GM21737 (cell line): ENCODE measurements at regions not wholly inside any gene's neighbourhood (a gene's known extent, or its start where the extent isn't known, plus 50 kb on each side); places are given as distances from the start of the nearest gene placed in this dataset.

Experiments used
- ATAC-seq: cut with Tn5 transposase; IDR thresholded peaks from one replicate; pipeline ENCODE4 v1.9.1; 2021; ENCODE audit warnings: mild to moderate bottlenecking, moderate library complexity; ENCODE audit not compliant: unreplicated experiment

- no peak for ATAC-seq
Measured at GRCh38 chr4:106687026-106687425, 318.4 kb upstream of the GIMD1 start.

- no peak for ATAC-seq
Measured at GRCh38 chr4:106681381-106681921, 312.9 kb upstream of the GIMD1 start.

DNA sequence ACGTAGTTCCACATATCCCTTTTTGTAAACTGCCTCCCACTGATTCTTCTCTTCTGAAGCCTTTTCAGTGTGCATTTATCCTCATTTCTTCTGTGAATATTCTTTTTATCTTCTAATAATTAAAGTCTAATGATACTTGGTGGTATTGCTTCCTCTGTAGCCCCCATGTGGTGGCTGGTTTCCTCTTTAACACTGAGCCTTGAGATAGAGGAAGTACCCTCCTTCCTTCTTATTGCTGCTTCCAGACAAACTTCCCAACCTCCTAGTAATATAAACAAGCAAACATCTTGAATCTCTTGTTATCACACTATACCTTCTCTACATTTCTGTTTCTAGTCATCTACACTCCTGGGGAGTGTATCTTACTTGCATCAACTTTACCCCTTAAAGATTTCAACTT lies 310.5 kb upstream of the GIMD1 start:
- no peak for ATAC-seq

GRCh38 chr4:106677213-106677612 lies 308.6 kb upstream of the GIMD1 start:
- ATAC-seq, result no peak

DNA sequence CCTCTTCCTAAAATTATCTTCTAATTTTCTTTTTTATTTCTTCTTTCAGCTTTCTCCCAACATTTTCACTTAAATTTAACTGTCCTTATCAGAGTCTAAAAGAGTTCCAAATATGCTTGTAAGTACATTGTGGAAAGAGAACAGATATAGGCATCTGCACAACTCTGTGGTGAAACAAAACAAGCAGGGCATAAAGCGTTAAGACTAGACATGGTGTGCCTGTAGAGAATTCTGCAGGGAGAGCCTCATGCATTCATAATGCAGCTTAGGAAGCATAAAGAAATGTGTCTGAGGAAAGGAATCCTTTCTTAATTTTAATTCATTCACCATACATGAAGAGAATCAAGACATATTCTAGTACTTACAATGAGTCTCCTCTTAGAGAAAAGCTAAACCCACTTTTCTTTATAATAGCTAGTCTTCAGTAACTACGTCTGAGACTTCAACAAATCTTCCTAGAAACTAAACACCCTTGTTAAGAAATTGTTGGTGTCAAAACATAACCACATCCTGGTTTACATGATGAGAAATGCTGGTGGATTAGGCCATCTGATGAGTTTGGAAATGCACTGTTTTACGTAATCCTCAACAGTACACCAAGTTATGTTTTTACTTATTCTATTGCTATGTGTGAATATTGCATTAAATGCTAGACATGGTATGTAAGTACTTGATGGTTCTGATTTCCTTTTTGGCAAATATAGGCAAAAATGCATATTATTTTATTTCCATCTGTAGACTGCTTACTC lies 307.8 kb upstream of the GIMD1 start:
- ATAC-seq, result no peak

GRCh38 chr4:106671716-106672115 lies 303.1 kb upstream of the GIMD1 start:
- no peak for ATAC-seq

- ATAC-seq, result no peak
Measured at GRCh38 chr4:106670976-106671375, 302.4 kb upstream of the GIMD1 start.

GRCh38 chr4:106659371-106659770 lies 290.8 kb upstream of the GIMD1 start:
- no peak for ATAC-seq

DNA sequence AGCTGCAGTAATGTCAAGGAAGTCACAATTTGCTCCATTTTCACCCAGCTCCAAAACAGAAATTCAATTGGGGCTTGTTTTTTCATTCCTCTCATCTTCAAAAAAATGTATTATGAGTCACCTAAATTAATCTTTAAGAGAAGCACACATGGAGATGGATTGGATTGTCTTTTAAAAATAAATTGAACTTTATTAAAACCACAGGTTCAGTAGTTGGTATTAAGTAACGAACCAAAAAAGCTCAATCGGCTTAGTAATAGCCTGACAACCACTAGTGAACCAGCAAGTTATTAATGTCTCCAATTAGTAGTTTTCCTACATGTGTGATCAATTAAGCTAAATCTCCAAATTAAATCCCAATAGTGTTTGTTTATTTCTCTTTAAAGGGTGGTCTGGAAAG lies 283.5 kb upstream of the GIMD1 start:
- no peak for ATAC-seq

DNA sequence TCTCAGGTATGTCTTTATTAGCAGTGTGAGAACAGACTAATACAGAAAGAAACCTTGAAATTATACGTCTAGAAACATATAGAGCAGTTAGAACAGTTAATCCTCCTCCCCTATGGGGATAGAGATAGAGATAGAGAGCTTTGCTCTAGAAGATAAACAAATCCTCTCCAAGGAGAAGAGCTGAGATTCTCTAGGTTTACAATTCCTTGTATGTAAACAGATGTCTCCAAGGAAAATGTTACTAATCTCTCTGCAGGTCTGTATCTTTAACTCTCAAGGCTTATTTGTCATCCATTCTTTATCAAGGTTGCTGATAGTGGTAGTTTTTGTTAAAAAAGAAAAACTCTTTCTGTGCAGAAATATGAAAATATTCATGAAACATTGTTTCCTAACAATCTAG lies 282.1 kb upstream of the GIMD1 start:
- ATAC-seq, result no peak

DNA sequence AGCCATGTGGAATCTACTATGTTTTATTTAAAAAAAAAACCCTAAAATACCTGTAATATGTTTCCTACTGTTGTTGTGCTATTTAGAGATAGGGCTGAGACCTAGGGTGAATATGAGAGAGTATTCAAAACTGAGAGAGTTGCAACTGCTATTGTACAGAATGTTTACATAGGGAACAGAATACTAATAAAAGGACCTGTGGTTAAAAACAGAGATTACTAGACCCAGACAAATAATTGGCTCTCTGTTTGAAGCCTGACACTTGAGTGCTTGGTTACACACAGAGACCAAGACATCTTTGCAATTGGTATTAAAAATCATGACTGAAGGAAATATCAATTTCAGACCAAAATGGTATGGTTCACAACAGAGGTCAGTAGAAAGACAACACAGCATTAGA lies 278.9 kb upstream of the GIMD1 start:
- no peak for ATAC-seq

GRCh38 chr4:106629268-106629625 lies 260.7 kb upstream of the GIMD1 start:
- no peak for ATAC-seq

GRCh38 chr4:106628586-106629267 lies 260.1 kb upstream of the GIMD1 start:
- ATAC-seq, result no peak

DNA sequence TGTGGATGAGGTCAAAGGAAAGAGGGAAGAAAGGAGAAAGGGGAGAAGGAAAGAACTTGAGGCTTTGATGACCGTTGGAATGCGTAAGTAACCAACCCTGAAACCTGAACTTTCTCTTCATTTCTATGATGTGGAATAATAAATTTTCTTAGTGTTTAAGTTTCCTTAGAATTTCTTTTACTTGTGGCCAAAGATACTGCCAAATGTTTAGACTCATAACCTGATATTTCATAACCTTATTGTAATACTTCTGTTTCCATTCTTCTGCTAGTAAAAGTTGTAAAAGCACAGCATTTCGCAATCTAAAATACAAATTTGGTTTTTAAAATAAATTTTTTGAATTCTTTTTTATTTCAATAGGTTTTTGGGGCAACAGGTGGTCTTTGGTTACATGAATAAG lies 258.5 kb upstream of the GIMD1 start:
- no peak for ATAC-seq

DNA sequence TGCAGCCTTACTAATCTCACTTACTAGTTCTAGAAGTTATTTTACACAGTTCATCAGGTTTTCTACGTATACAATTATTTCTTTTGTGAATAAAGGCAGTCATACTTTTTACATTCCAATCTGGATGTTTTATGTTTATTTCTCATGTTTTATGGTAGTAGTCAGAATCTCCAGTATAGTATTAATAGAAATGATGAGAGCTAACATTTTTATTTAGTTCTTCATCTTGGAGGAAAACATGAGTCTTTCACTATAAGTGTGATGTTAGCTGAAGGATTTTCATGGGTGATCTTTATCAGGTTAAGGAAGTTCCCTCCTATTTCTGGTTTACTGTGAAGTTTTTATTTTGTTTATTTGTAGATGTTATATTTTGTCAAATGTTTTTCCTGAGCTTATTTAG lies 256.1 kb upstream of the GIMD1 start:
- ATAC-seq, result no peak

DNA sequence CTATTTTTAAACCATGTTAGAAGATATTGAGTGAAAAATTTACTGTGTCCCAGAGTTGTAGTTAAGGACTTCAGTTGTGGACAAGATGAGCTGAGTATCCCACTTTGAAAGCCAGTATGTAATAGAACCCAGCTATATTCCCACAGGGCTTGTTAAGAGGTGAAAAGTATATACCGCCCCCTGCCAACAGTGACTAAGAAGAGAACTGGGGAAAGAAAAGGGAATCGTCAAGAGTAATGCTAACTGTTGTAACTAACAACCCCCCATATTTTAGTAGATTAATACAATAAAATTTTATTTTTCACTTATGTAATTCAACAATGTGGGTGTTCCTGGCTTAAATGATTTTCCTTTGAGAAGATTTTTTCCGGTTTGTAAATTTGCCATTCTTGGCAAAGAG lies 250.4 kb upstream of the GIMD1 start:
- ATAC-seq, result no peak

DNA sequence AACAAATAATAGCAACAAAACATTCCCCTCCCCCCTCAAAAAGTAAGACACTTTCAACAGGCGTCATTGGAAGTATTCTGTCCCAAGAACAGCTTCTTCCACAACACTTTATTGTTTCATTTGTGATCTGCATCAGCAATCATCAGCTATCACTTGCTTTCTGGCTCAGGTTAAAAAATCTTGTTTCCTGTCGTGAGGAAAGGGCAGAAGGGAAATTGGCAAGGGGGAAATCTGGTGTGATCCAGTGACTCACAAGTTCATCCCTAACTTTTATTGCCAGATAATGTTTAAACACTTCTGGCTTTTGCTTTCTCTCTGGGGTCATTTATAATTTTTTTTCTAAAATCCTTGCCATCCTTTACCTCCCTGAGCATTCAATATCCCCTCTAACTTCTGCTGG lies 247.4 kb upstream of the GIMD1 start:
- ATAC-seq, result no peak

- ATAC-seq, result no peak
Measured at GRCh38 chr4:106615410-106615945, 246.9 kb upstream of the GIMD1 start.

DNA sequence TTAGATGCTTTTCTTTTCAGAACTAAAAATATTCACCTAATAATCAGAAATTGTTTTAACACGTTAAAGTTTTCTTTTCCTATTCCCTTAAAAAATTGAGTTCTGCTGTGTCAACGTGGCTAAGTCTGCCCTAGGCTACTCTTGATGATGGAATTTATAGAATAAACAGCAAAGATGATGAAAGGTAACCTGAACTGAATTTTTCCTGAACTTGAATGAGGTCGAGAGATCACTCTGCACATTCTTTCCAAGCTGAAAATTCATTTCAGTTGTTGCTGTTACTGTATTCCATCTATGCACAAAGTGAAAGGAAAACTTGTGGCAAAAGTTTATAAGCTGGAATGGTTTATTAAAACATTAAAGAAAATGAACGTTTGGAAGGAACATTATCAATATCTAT lies 245.9 kb upstream of the GIMD1 start:
- no peak for ATAC-seq

DNA sequence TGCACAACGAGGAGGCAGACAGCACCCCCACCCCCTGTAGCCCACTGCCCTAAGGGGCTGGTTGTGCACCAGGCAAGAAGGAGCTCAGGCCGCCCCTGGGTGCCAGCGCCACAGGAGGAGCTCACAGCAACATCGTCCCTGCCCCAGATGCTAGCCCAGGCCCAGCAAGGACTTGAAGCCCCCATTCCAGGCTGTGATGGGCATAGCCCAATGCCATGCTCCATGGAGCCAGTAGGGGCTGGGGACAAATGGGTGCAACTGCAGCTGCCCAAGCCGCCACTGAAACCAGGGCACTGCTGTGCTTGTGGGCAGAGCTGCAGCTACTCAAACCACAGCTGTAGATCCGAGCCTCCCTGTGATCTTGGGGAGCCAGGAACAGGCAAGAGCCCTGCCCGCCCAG lies 241.3 kb upstream of the GIMD1 start:
- ATAC-seq, result no peak

DNA sequence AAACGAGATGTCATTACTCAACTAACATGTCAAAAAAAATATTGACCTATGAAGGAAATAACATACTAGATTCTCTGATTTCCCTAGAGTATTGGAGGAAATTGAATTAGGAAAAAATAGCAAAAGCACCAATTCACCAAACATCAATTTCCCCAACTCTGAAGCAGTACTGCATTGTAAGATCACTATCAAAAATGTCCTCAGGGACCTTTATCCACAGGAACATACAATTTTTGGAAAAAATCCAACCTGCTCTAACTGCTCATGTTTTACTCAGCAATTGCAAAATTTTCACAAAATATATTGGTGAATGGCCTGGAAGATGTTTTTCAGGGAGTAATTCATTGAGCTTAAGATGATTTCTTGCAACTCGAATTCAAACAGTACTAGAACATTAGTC lies 239.0 kb upstream of the GIMD1 start:
- no peak for ATAC-seq

- ATAC-seq, result no peak
Measured at GRCh38 chr4:106604319-106605051, 235.9 kb upstream of the GIMD1 start.
